Stimulated activated CD4-positive, alpha-beta T cell treated with anti-CD3 and anti-CD28 coated beads, Interleukin-2, amount 100 ng/mL, for 24 hours (primary cell): ENCODE measurements at regions not wholly inside any gene's neighbourhood (a gene's known extent, or its start where the extent isn't known, plus 50 kb on each side); places are given as distances from the start of the nearest gene placed in this dataset.

ENCODE experiments used
- DNase-seq, 2 donors: peaks; one replicate each; pipeline ENCODE4 v3.0.0-alpha.2; 2020

GRCh38 chr9:88077071-88077617, 61.1 kb downstream of the SPATA31C2 start:
- DNase-seq, result no peak

- DNase-seq, result peak; percentile 32 to 68
Observed at GRCh38 chr9:88076286-88077070, 61.8 kb downstream of the SPATA31C2 start.

- DNase-seq, result no peak
Observed at GRCh38 chr9:88075966-88076285, 62.3 kb downstream of the SPATA31C2 start.

- DNase-seq, result no peak
Observed at GRCh38 chr9:88075506-88075905, 62.8 kb downstream of the SPATA31C2 start.

DNA sequence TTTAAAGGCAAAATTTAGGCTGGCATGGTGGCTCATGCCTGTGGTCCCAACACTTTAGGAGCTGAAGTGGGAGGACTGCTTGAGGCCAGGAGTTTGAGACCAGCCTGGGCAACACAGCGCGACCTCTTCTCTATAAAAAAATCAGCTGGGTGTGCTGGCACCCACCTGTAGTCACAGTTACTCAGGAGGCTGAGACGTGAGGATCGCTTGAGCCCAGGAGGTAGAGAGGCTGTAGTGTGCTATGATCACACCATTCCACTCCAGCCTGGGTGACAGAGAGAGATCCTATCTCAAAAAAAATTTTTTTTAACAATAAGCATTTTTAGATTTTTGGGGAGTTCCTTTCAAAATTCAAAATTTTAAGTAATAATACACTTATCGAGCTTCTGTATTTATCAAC, 63.3 kb downstream of the SPATA31C2 start:
- DNase-seq, result no peak

GRCh38 chr9:88072831-88073375, 65.4 kb downstream of the SPATA31C2 start:
- DNase-seq, result no peak

DNA sequence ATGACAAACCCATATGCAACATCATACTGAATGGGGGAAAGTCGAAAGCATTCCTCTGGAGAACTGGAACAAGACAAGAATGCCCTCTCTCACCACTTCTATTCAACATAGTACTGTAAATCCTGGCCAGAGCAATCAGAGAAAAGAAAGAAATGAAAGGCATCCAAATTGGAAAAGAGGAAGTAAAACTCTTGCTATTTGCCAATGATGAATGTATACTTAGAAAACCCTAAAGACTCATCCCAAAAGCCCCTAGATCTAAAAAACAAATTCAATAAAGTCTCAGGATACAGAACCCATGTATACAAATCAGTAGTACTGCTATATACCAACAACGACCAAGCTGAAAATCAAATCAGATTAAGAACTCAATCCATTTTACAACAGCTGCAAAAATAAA, 66.9 kb downstream of the SPATA31C2 start:
- no peak for DNase-seq

DNA sequence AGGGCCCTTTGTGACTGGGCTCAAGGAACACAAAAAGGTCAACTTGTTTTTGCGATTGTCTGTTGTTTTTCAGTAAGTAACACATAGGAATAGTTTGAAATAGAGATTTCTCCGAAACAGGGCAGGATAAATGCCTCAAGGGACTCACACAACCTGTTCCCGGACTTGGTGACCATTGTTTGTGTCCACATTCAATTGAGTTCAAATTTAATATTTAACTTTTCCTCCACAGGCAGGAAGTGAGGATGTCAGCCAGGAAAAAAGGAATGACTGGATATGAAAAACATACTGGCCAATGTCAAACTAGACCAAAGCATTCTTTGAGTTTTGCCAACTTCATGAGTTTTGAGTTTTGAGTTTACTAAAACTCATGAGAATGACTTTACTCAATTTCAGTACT, 72.7 kb downstream of the SPATA31C2 start:
- no peak for DNase-seq

DNA sequence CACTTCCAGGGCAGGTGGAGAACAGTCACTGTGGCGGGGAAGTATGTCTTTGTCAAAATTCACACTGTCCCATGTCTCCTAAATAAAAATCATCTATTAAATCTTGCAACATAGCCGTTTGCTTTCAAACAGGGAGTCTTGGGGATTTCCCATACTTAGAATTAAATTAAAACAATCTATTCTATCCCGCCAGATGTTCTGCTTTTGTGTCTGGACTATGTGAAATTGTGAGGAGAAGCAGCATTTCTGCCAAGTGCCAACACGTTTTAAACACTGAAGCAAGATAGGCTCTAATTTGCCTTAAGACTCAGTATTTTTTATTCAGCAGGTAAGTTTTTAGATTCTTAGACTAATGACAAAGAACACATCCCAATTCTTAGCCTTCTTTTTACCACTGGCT, 73.7 kb downstream of the SPATA31C2 start:
- no peak for DNase-seq

DNA sequence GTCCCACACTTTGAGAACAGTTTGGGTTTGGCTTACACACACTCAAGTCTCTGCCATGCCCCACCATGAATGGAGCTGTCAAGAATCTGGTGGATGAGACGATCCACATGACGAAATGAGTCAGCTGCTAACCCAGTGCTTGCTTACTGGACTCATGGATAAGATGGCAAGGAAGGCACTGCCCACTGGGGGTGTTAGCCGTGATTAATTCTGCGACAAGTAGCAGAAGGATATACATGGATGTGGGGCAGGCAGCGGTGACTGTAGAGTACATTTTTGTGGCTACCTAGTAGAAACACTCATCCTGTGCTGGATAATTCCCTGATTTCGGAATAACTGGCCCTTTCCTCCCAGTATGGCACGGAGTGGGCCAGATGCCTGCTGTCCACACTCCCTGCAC, 77.5 kb downstream of the SPATA31C2 start:
- DNase-seq, result no peak

- no peak for DNase-seq
Observed at GRCh38 chr9:88059469-88059868, 78.8 kb downstream of the SPATA31C2 start.

GRCh38 chr9:88056876-88057275, 81.4 kb downstream of the SPATA31C2 start:
- DNase-seq, result no peak

- no peak for DNase-seq
Observed at GRCh38 chr9:88053856-88054501, 79.6 kb upstream of the CDK20 start.

DNA sequence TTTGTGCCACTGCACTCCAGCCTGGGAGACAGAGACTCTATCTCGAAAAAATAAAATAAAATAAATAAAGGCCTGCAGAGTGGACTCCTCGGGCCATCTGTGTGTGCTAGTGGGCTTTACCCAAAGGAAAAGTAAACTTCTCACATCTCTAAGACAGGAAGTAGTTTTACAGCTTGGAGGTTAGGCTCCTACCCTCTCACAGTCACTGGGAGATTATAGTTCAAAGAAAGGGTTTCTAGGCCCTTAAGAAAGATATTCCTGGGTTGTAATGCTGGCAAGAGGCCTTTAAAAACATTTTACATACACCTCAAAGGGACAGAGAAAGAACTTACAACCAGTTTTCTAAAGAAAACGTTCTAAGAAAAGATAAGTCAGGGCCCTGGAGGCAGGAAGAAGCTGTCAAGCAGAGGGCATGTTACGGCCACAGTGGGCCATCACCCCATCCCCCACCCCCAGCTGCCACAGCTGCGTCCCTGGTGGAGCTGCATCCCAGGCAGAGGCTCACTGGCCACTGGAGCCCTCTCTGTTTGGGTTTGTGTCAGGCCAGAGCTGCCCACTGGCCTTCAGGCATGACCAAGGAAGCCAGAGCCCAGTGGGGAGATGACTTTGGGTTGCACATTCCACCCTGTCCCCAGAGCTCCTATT, 78.1 kb upstream of the CDK20 start:
- DNase-seq, result no peak

DNA sequence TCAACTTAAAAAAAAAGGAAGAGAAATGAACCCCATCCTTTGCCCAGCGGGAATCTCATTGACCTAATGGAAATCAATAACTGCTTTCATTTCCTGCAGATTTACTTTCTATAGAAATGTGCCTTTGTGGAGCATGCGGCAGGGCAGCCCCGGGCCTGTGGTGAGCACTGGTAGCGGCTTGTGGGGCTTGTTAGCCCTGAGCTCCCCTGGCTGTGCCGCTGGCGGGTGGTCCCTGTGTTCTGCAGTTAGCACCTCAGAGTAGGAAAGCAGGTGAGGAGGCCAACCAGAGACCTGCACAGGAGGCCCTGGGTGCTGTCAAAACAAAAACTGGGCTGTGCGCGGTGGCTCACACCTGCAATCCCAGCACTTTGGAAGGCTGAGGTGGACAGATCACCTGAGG, 76.8 kb upstream of the CDK20 start:
- DNase-seq, result no peak

DNA sequence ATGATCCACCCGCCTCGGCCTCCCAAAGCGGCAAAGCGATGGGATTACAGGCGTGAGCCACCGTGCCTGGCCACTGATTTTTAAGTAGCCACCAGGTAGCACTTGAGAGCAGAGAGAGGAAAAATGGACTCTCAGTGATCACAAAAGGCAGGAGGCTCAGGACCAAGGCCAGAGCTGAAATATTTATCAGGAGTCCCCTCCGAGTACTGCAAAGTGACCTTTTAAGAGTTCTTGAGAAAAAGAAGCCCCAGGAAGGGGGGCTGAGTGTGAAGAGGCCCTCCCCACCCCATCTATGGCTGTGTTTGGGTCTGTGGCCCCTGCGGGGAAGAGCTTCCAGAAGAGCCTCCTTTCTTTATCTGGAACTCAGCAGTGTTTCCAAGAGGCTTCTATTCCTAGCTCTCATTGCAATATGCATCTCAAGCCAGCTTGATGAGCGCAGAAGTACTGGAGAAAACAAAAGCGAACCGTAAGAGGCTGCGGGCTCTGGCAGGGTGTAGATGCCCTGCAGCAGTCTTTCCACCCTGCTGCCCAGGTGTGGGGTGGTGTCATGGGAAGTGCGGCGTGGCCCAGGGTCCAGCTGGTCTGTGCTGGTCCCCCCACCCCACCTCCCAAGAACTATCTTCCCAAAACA, 75.5 kb upstream of the CDK20 start:
- no peak for DNase-seq

DNA sequence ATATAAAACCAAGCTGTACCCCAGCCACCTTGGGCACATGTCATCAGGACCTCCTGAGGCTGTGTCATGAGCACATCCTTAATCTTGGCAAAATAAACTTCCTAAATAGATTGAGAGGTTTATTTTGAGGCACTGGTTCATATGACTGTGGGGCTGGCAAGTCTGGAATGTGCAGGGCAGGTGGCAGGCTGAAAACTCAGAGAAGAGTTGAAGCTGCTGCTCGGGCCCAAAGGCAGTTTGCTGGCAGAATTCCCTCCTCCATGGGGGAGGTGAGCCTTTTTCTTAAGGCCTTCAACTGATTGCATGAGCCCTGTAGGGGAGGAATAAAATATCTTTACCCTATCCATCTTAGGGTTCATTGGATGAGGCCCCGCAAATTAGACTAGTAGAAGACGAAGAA, 72.2 kb upstream of the CDK20 start:
- DNase-seq, result no peak

- DNase-seq, result no peak
Observed at GRCh38 chr9:88045686-88046085, 71.4 kb upstream of the CDK20 start.

GRCh38 chr9:88044200-88044599, 69.9 kb upstream of the CDK20 start:
- no peak for DNase-seq

GRCh38 chr9:88043647-88044046, 69.3 kb upstream of the CDK20 start:
- DNase-seq, result no peak

DNA sequence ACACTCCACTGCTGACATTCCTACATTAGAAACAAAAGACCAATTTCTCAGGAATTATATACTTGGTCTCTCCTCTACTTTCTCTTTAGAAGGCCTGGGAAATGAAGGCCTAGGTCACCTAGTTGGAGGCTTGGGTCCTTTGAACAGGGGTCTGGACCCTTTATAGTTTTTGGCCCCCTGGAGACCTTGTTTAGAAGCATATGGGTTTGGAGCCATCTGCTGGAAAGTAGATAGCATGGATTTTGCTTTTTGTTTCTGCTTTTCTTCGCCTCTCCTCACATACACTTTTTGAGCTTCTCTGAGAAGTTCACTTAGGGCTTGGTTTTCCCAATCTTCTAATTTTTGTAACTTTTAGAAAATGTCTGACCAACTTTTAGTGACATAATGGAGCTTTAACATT, 67.1 kb upstream of the CDK20 start:
- no peak for DNase-seq

DNA sequence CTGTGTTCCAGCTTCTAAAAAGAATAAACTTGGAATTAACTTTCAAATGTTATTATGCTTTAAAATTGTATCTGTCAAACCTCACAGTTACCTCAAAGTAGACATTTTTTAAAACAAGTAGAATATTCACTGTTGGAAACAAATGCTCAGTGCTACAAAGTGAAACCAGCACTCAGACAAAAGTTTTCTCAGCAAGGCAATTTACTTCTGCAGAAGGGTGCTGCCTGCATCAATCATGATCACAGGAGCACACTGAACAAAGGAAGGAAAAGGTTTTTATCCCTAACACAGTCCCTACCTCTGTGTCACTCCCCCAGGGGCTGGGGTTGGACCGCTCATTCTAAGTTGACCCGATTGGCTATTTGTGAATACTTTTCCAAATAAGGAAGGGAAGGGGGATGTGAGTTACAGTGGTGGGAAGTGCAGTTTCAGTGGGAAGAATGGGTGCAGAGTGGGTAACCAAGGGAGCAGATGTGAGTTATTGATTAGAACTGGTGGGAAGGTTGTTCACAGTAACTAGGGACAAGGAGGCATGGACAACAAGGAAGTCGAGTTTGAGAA, 63.0 kb upstream of the CDK20 start:
- DNase-seq, result no peak

DNA sequence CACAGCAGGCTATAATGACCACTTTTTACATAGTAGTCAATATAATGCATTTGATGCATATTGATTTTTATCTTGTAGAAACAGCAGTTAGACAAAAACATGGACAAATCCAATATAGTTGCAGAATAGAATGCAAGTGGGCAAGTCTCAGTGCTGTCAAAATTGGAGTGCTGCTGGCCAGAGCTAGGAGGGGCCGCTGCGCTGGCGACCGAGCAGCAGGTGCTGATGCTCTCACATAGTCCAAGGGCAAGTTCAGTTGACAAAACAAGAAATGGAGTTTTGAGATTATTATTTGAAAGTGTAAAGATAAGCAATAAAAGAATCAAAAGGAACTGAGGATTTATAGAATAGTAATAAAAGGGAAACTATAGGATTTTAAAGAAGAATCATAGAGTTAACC, 60.6 kb upstream of the CDK20 start:
- no peak for DNase-seq
